ENCODE measurements at regions not wholly inside any gene's neighbourhood (a gene's known extent, or its start where the extent isn't known, plus 50 kb on each side); places are given as distances from the start of the nearest gene placed in this dataset.

GRCh38 chr7:18338910-18339523, 156.5 kb upstream of the HDAC9 start:
- H3K27ac ChIP-seq (ENCODE audit: insufficient read depth, low read length), result no peak overlapping the region
- H2AK5ac ChIP-seq (ENCODE audit: low read depth, low read length), result no peak overlapping the region
- no peak overlapping the region for H3K56ac ChIP-seq (ENCODE audit: extremely low read depth, insufficient read depth, low read length)
- CTCF ChIA-PET, result no interaction called here
- no peak overlapping the region for H3K23ac ChIP-seq (ENCODE audit: low read depth, low read length)
- no peaks in the 10 kb centered on the region for H3K79me1 ChIP-seq (ENCODE audit: low read depth in 1 of 2, low read length in 2 of 2)
- no peak overlapping the region for H2BK15ac ChIP-seq (ENCODE audit: low read depth, low read length)
- TF ChIP-seq CHD1 (IDR thresholded peaks at IDR 0.05; ENCODE audit: low read depth, low read length) (no peak), MXI1 (IDR thresholded peaks at IDR 0.05; ENCODE audit: borderline replicate concordance, low read depth, low read length) (no peak)
- H3K27me3 ChIP-seq (ENCODE audit: control insufficient read depth, insufficient read depth, low read length), result peaks cover 1% of the 10 kb centered on the region; the same call in 1 of the 2 replicates
- no peak overlapping the region for H3K14ac ChIP-seq (replicated peaks; ENCODE audit: low read depth, low read length)
- no peak overlapping the region for H2AFZ ChIP-seq (replicated peaks; ENCODE audit: low read length, poor library complexity)
- H3K4me3 ChIP-seq (ENCODE audit: insufficient read depth, low read depth, low read length), result no peak overlapping the region
- H3K18ac ChIP-seq (ENCODE audit: low read depth, low read length), result no peak overlapping the region
- no peak overlapping the region for H2BK120ac ChIP-seq (ENCODE audit: low read depth, low read length)
- BruUV-seq (replicated peaks), result no TSS peak
- H3K9ac ChIP-seq (ENCODE audit: low read depth, low read length), result no peak overlapping the region
- no peak overlapping the region for H3K4me2 ChIP-seq (ENCODE audit: low read depth, low read length)
- in situ Hi-C loops (cut with MboI; ENCODE audit: low sequenced_read_pairs), result loop anchor here (10.0 to 25.0 kb wide), 2 partner anchors 654 to 1427 kb away; no protein-coding TSS in a partner anchor
- dilution Hi-C loops (cut with HindIII; ENCODE audit: low sequenced_read_pairs, unreplicated experiment), result no loop called here
- WGBS, 2 experiments (ENCODE audit: extremely low coverage in 2 of 2, insufficient read length in 1 of 2), result no CpG with 5 or more reads among the region's 3 CpGs
- no peak overlapping the region for H3K4ac ChIP-seq (ENCODE audit: low read depth, low read length)
- no peak overlapping the region for H4K91ac ChIP-seq (ENCODE audit: insufficient read depth, low read depth, low read length)
- H4K8ac ChIP-seq (ENCODE audit: low read depth in 2 of 2, low read length in 2 of 2), result no peak overlapping the region
- H2AK9ac ChIP-seq (replicated peaks; ENCODE audit: low read depth, low read length, poor library complexity), result no peak overlapping the region
- H3K36me3 ChIP-seq (ENCODE audit: control insufficient read depth, insufficient read depth, low read length), result no peaks in the 10 kb centered on the region
- ATAC-seq (ENCODE audit: low read depth) (no peak), DNase-seq (no peak)
- H4K5ac ChIP-seq (ENCODE audit: low read depth, low read length), result no peak overlapping the region
- no peak overlapping the region for H2BK5ac ChIP-seq (ENCODE audit: low read depth, low read length, poor library complexity, severe bottlenecking)
- no peak overlapping the region for H2BK20ac ChIP-seq (ENCODE audit: low read depth, low read length)
- H4K20me1 ChIP-seq (ENCODE audit: insufficient read depth, low read length), result no peaks in the 10 kb centered on the region
- POLR2A ChIA-PET (ENCODE audit: unreplicated experiment), result no interaction called here
- H3K4me1 ChIP-seq (ENCODE audit: control insufficient read depth, insufficient read depth, low read length), result no peaks in the 10 kb centered on the region
- H3K9me1 ChIP-seq (ENCODE audit: insufficient read depth, low read length), result no peaks in the 10 kb centered on the region
- no peaks in the 10 kb centered on the region; the same call in 1 of the 2 replicates for H3K9me3 ChIP-seq (ENCODE audit: control insufficient read depth, insufficient read depth, low read length)
- intact Hi-C loops (cut with micrococcal nuclease), result no loop called here

All from IMR-90 (cell line).